ENCODE measurements at regions not wholly inside any gene's neighbourhood (a gene's known extent, or its start where the extent isn't known, plus 50 kb on each side); places are given as distances from the start of the nearest gene placed in this dataset.

- DNase-seq (ENCODE audit: low read depth in 2 of 2) = no peak
Measured at GRCh38 chr2:147553775-147554271, 291.0 kb upstream of the ACVR2A start.

GRCh38 chr2:147550995-147551731 lies 293.7 kb upstream of the ACVR2A start:
- no peak for DNase-seq (ENCODE audit: low read depth in 2 of 2)

- no peak for DNase-seq (ENCODE audit: low read depth in 2 of 2)
Measured at GRCh38 chr2:147549054-147549453, 295.8 kb upstream of the ACVR2A start.

GRCh38 chr2:147548451-147548850 lies 296.4 kb upstream of the ACVR2A start:
- no peak for DNase-seq (ENCODE audit: low read depth in 2 of 2)

GRCh38 chr2:147547440-147547839 lies 297.4 kb upstream of the ACVR2A start:
- no peak for DNase-seq (ENCODE audit: low read depth in 2 of 2)

GRCh38 chr2:147546109-147546508 lies 298.7 kb upstream of the ACVR2A start:
- no peak for DNase-seq (ENCODE audit: low read depth in 2 of 2)

GRCh38 chr2:147543056-147543455 lies 301.8 kb upstream of the ACVR2A start:
- no peak for DNase-seq (ENCODE audit: low read depth in 2 of 2)

GRCh38 chr2:147542351-147542750 lies 302.5 kb upstream of the ACVR2A start:
- DNase-seq (ENCODE audit: low read depth in 2 of 2) = no peak

- no peak for DNase-seq (ENCODE audit: low read depth in 2 of 2)
Measured at GRCh38 chr2:147541314-147541713, 303.5 kb upstream of the ACVR2A start.

GRCh38 chr2:147538821-147539220 lies 306.0 kb upstream of the ACVR2A start:
- DNase-seq (ENCODE audit: low read depth in 2 of 2) = no peak

- DNase-seq (ENCODE audit: low read depth in 2 of 2) = no peak
Measured at GRCh38 chr2:147538088-147538487, 306.7 kb upstream of the ACVR2A start.

- DNase-seq (ENCODE audit: low read depth in 2 of 2) = no peak
Measured at GRCh38 chr2:147531269-147531668, 313.6 kb upstream of the ACVR2A start.

- DNase-seq (ENCODE audit: low read depth in 2 of 2) = no peak
Measured at GRCh38 chr2:147530033-147530432, 314.8 kb upstream of the ACVR2A start.

GRCh38 chr2:147525819-147526489 lies 318.9 kb upstream of the ACVR2A start:
- no peak for DNase-seq (ENCODE audit: low read depth in 2 of 2)

- DNase-seq (ENCODE audit: low read depth in 2 of 2) = no peak
Measured at GRCh38 chr2:147524912-147525311, 319.9 kb upstream of the ACVR2A start.

- DNase-seq (ENCODE audit: low read depth in 2 of 2) = no peak
Measured at GRCh38 chr2:147523415-147523814, 321.4 kb upstream of the ACVR2A start.

GRCh38 chr2:147521936-147522335 lies 322.9 kb upstream of the ACVR2A start:
- DNase-seq (ENCODE audit: low read depth in 2 of 2) = no peak

GRCh38 chr2:147520817-147521216 lies 324.0 kb upstream of the ACVR2A start:
- DNase-seq (ENCODE audit: low read depth in 2 of 2) = no peak

- DNase-seq (ENCODE audit: low read depth in 2 of 2) = no peak
Measured at GRCh38 chr2:147519178-147519577, 325.7 kb upstream of the ACVR2A start.

- no peak for DNase-seq (ENCODE audit: low read depth in 2 of 2)
Measured at GRCh38 chr2:147515213-147515612, 329.6 kb upstream of the ACVR2A start.

- DNase-seq (ENCODE audit: low read depth in 2 of 2) = no peak
Measured at GRCh38 chr2:147512206-147512605, 332.6 kb upstream of the ACVR2A start.

- no peak for DNase-seq (ENCODE audit: low read depth in 2 of 2)
Measured at GRCh38 chr2:147511491-147511948, 333.3 kb upstream of the ACVR2A start.

GRCh38 chr2:147509821-147510220 lies 335.0 kb upstream of the ACVR2A start:
- no peak for DNase-seq (ENCODE audit: low read depth in 2 of 2)
